HG03108 (cell line): ENCODE measurements at regions not wholly inside any gene's neighbourhood (a gene's known extent, or its start where the extent isn't known, plus 50 kb on each side); places are given as distances from the start of the nearest gene placed in this dataset.

ENCODE experiments used
- ATAC-seq: cut with Tn5 transposase; IDR thresholded peaks from one replicate; pipeline ENCODE4 v1.9.1; 2021; ENCODE audit warnings: moderate library complexity; ENCODE audit not compliant: unreplicated experiment

GRCh38 chr6:14317387-14317970 lies 199.9 kb downstream of the CD83 start:
- no peak for ATAC-seq

GRCh38 chr6:14320332-14320731 lies 202.8 kb downstream of the CD83 start:
- ATAC-seq: no peak

- ATAC-seq: no peak
Measured at GRCh38 chr6:14321992-14322772, 204.6 kb downstream of the CD83 start.

GRCh38 chr6:14322841-14323240 lies 205.3 kb downstream of the CD83 start:
- ATAC-seq: no peak

- no peak for ATAC-seq
Measured at GRCh38 chr6:14326774-14327173, 209.2 kb downstream of the CD83 start.

- no peak for ATAC-seq
Measured at GRCh38 chr6:14328163-14328562, 210.6 kb downstream of the CD83 start.

GRCh38 chr6:14333556-14334305 lies 216.2 kb downstream of the CD83 start:
- no peak for ATAC-seq

- no peak for ATAC-seq
Measured at GRCh38 chr6:14335071-14335470, 217.5 kb downstream of the CD83 start.

- ATAC-seq: no peak
Measured at GRCh38 chr6:14337152-14337551, 219.6 kb downstream of the CD83 start.

GRCh38 chr6:14339172-14339571 lies 221.6 kb downstream of the CD83 start:
- ATAC-seq: no peak

- no peak for ATAC-seq
Measured at GRCh38 chr6:14339711-14340584, 222.4 kb downstream of the CD83 start.

- no peak for ATAC-seq
Measured at GRCh38 chr6:14344486-14344885, 226.9 kb downstream of the CD83 start.

GRCh38 chr6:14348389-14348788 lies 230.8 kb downstream of the CD83 start:
- ATAC-seq: no peak

GRCh38 chr6:14349507-14349906 lies 231.9 kb downstream of the CD83 start:
- ATAC-seq: no peak

GRCh38 chr6:14350210-14350609 lies 232.6 kb downstream of the CD83 start:
- ATAC-seq: no peak

- no peak for ATAC-seq
Measured at GRCh38 chr6:14353281-14353680, 235.7 kb downstream of the CD83 start.

GRCh38 chr6:14353798-14354197 lies 236.2 kb downstream of the CD83 start:
- no peak for ATAC-seq

GRCh38 chr6:14354919-14355572 lies 237.5 kb downstream of the CD83 start:
- ATAC-seq: no peak

- no peak for ATAC-seq
Measured at GRCh38 chr6:14359438-14359837, 241.9 kb downstream of the CD83 start.

- ATAC-seq: no peak
Measured at GRCh38 chr6:14360565-14360964, 243.0 kb downstream of the CD83 start.

GRCh38 chr6:14361297-14361696 lies 243.7 kb downstream of the CD83 start:
- no peak for ATAC-seq
